ENCODE measurements at regions not wholly inside any gene's neighbourhood (a gene's known extent, or its start where the extent isn't known, plus 50 kb on each side); places are given as distances from the start of the nearest gene placed in this dataset.

DNA sequence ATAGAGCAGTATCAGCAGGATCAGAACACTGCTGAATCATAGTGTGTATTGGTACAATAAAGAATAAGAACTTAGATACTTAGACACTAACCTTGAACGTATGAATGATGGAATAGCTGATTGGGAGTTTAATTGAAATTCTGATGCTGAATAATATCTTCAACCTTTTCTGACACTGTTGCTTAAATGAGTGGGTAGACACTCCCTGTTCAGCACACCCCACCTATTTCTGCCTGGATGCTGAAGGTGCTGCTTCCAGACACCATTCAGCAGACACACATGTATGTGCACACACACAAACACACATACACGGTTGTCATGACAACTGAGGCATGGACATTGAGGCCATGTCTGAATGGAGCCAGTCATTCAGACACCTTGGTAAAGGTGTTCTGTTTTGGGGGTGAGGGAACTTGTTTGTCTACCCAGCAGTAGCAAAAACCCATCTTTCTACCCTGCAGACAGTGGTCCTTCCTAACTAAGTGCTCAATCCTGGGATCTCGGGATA, 54.3 kb downstream of the TMEM215 start:
- DNase-seq (ENCODE audit: low spot score): no peak
- ATAC-seq: no peak
- intact Hi-C loops (cut with DNase I): no loop called here

DNA sequence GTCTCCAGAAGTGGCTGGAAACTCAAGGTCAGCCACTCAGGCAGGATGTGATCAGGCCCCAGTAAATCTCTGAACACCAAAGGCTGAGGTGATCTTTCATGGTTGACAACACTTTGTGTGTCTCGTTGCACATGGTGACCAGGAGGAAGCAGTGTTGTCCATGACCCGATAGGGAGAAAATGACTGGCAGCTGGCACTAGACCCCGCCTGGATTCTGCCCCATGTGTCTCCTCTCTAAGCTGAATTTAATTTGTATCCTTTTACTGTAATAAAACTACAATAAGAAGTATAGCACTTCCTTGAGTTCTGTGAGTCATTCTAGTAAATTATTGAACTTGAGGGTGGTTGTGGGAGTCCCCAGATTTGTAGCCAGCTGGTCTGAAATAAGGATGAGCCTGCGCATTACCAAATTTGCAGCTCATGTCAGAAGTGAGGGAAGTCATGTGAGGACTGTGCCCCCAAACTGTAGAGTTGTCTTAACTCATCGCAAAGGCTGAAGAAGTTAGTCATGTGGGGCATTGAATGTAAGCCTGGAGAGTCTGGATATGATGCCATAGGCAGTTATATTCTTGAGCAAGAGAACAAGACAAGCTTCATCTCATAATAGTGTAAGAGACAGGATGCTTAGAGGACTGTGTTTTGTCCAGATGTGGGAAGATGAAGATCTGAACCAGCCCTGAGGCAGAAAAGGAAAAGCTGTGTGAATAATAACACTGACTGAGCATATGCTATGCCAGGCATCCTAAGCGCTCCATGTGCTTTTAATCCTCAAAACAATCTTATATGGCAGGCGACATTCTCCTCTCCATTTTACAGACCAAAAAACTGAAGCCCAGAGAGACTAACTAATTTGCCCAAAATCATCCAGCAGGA, 55.9 kb downstream of the TMEM215 start:
- ATAC-seq (no peak), DNase-seq (ENCODE audit: low spot score) (no peak)
- intact Hi-C loops (cut with DNase I): no loop called here

DNA sequence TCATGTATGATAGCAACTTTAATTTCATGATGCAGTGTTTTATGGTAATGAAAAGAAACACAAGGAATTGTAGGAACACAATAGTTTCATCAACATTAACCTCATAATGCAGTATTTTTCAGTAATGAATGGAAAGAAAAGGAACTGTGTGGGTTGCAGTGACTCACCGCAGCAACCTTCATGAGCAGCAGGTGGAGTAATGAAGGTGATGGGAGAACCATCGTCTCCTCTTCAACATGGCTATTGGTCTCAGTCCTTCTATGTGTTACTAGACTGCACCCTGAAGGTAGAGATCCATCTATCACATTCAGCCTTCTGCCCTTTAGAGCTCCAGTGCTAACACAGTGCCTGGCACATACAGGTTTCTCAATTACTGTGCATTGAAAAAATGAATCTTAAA, 58.0 kb downstream of the TMEM215 start:
- no peak for ATAC-seq
- DNase-seq (ENCODE audit: low spot score): no peak
- intact Hi-C loops (cut with DNase I): no loop called here

DNA sequence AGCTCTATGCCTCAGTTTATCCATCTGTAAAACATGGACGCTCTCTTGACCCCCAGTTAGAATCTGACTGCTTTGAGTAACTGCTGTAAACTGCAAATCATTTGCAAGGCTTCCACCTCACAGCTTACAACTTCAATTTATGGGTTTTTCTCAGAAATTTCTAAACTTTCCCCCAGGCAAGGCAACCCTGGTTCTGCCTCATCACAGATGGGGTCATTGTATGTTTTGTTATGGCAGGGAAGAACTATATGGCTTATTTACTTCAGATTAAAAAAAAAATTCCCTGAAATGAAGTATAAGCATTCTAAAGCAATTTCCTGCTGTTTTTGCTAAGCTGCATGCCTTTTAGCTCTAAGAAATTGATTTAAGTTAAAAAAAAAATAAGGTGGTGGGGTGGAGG, 60.0 kb downstream of the TMEM215 start:
- no peak for ATAC-seq
- intact Hi-C loops (cut with DNase I): no loop called here

DNA sequence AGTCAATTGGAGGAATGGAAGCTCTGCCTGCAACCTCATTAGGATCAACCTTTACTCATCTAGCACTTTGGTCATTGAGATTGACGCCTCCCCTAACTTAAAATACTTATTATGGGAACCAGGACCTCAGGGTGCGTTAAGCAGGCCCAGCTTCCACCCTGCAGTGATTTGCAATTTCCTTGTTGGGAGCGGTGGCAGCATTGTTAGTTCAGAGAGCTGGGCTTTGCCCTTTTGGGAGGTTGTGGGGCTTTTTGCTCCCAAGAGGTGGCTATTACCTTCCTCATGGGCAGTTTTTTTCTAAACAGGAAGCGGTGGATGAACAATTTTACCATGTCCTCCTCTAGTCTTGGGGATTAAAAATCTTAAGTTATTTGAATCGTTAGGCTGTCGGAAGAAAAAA, 60.9 kb downstream of the TMEM215 start:
- DNase-seq (ENCODE audit: low spot score) (no peak), ATAC-seq (no peak)
- intact Hi-C loops (cut with DNase I): no loop called here

More for the DNA sequence above, 60.0 kb downstream of the TMEM215 start:
- DNase-seq (ENCODE audit: low spot score): no peak

DNA sequence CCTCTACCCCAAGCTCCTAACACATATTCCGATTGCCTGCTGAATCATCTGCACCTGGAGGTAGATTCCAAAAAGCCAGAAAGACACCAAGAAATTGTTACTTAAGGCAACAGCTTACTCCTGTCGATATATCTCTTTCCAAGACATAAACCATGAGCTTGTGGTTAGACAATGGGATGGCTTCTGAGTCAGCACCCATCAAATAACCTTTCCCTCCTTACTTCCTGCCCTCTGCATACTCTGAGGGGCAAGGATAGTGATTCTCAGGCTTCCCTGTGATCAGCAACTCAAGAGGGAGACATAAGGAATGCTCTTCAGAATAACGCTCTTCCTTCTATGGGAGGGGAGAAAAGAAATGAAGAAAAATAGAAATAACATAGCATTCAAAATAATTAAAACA, 70.9 kb downstream of the TMEM215 start:
- intact Hi-C loops (cut with DNase I): no loop called here
- DNase-seq (ENCODE audit: low spot score): no peak
- ATAC-seq: no peak

DNA sequence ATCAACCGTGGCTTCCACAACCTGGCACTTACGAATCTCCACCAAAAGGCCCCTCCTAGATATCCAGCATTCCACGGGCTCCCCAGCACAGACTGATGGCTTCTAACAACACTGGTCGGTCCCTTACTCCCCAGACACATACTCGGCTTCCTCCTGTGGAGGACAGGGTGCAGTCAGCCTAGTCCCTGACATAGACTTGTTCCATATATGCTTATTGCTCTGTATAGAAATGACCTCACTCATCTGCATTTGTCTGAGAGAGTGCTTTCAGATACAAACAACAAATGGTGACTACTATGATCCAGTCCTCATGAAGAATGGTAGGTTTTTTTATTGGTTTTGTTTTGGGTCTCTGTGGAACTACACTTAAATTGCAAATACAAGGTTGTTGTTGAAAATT, 72.4 kb downstream of the TMEM215 start:
- DNase-seq (ENCODE audit: low spot score) (no peak), ATAC-seq (no peak)
- intact Hi-C loops (cut with DNase I): no loop called here

DNA sequence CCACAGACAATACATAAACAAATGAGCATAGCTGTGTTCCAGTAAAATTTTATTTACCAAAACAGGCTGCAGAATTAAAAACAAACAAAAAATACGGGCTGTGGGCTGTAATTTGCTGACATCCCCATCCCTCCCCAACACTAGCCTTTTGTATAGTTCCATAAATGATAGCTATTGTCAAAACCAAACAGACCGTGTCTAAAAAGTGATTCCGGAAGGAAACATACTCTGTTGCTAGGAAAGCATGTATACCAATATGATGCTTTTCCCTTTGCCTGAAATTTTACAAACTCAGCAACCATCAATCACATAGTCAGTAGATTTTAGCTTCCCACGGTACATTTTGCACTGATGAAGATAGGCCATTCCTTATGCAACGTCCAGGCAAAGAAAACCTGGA, 80.0 kb downstream of the TMEM215 start:
- intact Hi-C loops (cut with DNase I): no loop called here
- no peak for ATAC-seq
- DNase-seq (ENCODE audit: low spot score): no peak

DNA sequence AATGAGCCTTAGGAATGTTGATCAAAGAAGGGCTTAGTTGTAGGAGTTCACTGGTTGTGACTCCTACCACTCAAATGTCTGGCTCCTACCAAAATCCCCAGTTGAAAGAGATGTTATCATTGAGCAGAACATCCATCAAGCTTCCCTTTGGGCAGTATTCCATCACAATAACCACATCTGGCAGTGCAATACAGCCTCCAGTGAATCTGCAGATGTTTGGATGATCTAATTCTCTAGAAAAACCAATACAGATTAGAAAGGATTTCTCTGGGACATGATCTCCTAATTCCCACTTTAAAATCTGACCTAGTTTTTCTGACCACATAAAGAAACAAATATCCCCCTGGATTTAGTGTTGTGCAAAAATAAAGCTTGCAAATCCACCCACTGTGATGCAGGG, 81.6 kb downstream of the TMEM215 start:
- DNase-seq (ENCODE audit: low spot score) (no peak), ATAC-seq (no peak)
- intact Hi-C loops (cut with DNase I): no loop called here

DNA sequence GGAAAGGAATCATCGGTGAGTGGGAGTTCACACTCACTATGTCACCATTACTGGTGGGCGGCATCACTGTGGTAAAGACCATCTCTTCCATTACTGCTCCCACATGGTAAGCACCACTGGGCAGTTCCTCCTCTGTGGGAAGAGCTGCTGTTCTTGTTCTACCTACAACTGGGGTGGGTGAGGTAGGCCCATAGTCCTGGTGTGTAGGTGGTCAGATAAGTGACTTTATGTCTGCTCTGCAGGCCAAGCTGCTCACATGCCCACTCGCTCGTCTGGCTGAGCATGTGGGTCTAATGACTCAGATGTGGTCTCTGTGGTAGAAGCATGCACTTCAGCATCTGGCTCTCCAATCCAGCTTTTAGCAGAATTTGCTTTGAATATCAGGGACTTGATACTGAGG, 82.9 kb downstream of the TMEM215 start:
- intact Hi-C loops (cut with DNase I): no loop called here
- DNase-seq (ENCODE audit: low spot score): no peak
- no peak for ATAC-seq

DNA sequence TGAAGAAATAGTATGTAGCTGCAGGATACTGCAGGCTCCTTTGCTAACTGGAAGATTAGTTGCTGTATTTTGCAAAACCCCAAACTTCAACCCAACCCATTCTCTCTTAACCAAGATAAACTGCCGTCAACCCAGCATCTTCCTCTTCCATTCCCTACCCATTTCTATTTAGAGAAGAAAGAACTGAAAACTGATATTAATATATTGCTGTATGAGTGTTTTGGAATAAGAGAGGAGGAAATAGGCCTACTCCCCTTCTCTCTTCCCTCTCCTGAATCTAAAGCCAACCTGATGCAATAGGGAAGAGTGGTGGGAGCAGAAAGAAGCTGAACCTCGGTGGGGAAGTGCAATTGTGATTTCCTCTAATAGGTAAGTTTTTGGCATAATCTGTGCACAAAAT, 83.7 kb downstream of the TMEM215 start:
- intact Hi-C loops (cut with DNase I): no loop called here
- ATAC-seq: no peak
- DNase-seq (ENCODE audit: low spot score): no peak

DNA sequence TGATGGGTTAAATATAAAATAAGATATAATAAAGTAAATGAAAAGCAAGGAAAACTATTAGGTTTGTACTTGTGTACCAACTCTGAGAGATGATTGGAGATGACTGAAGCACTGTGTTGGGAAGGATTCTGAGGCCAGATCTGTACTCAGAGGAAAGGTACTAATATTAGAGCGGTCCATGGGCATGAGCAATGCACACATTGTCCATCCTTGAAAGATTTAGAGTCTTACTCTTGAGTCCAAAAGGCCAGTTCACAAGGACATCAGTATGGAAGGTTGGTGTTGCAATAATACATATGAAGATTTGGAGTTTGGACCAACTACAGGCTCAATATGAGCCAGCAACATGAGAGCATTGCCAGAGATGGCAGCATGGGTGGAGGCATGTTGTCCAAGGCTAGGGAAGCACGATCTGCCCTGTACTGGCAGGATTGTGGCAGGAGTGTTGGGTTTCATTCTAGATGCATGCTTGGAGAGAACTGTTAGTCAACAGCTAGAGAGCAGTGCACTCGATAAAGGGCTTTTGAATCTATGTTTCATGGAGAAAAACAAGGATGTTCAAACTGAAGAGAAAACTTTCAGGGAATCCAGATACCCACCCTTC, 84.4 kb downstream of the TMEM215 start:
- DNase-seq (ENCODE audit: low spot score) (no peak), ATAC-seq (no peak)
- intact Hi-C loops (cut with DNase I): no loop called here

DNA sequence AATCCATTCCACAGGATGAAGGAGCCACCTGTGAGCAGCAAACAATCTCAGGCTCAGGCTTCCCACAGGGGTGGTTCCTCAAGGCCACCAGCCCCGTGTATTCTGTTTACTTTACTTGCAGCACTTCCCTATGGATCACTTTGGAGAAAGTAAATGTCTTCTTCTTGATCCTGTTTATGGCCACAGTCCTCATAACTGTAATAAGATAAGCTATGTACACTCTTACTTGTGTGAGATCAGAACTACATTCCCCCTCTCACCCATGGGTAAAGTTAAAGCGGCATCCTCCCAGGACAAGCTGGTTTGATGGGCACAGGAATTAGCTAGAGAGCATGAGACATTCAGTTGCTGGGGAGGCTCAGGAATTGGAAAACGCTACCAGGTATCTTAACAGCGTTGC, 86.1 kb downstream of the TMEM215 start:
- intact Hi-C loops (cut with DNase I): no loop called here
- no peak for DNase-seq (ENCODE audit: low spot score)
- no peak for ATAC-seq

DNA sequence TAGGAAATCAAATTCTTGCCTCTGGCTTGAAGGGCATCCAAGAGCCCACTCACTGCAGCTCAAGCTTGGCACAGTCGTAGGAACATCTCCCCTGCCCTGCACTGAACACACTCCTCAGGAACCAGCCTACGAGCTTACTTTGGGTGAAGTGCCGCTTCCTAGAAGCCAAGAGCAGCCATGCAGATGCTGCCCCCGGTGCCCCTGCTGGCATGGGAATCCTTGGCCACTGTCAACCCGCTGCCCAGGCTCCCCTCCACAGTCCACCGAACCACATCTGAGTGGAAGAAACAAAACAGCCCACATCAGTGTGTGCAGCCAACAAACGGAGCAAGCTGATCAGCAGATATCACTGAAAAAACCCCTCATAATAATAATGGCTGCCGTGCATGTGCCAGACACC, 89.8 kb downstream of the TMEM215 start:
- no peak for ATAC-seq
- intact Hi-C loops (cut with DNase I): no loop called here
- no peak for DNase-seq (ENCODE audit: low spot score)

DNA sequence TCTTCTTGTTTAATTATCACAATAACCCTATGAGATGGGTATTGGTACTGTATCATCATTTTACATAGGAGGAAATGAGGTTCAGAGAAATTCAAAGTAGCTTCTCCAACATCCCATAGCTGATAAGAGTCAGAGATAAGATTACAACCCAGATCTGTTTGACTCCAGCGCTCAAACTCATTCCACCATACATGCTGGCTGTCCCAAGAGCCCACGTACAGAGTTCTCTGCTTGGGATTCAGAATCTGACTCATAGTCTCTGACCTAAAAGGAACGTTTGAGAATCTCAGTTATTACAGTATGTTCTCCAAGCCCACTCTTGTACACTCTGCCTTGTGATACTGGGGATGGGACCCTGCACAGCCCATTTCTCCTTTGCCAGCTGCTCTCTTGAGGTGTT, 90.2 kb downstream of the TMEM215 start:
- intact Hi-C loops (cut with DNase I): no loop called here
- no peak for ATAC-seq
- no peak for DNase-seq (ENCODE audit: low spot score)

DNA sequence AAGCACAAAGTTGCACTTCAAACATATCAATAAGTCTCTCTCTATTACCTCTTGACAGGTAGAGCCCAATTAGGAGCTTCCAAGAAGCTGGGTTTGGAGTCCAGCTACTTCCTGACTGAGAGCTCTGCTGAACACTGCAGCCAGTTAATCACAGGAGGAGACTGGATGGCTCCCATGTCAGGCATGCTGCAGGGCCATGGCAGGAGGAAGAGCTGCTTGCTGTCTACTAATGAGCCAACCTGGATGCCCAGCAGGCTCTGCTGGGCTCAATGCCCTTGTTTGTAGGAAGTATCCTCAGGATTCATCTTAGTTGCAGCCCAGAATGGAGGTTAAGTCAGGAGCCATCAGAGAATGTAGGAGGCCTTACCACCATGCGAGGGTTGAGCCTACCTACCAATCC, 91.9 kb downstream of the TMEM215 start:
- intact Hi-C loops (cut with DNase I): no loop called here
- DNase-seq (ENCODE audit: low spot score) (no peak), ATAC-seq (no peak)

DNA sequence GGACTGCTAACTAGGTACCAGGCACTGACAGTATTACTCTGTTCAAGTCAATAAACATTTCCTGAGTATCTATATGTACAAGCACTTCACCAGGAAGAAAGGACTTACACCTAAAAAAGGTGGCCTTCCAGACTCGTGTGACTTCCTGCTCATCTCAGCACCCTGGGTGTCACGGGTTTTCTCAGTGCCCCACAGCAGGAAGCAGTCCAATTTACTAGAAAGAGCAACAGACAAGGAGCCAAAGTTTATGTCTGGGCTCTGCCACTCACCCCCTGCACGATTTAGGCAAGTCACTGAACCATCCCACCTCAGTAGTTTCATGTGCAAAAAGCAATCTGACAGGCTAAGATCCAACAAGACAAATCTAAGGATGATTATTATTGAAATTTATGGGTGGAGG, 92.4 kb downstream of the TMEM215 start:
- no peak for ATAC-seq
- no peak for DNase-seq (ENCODE audit: low spot score)
- intact Hi-C loops (cut with DNase I): no loop called here

DNA sequence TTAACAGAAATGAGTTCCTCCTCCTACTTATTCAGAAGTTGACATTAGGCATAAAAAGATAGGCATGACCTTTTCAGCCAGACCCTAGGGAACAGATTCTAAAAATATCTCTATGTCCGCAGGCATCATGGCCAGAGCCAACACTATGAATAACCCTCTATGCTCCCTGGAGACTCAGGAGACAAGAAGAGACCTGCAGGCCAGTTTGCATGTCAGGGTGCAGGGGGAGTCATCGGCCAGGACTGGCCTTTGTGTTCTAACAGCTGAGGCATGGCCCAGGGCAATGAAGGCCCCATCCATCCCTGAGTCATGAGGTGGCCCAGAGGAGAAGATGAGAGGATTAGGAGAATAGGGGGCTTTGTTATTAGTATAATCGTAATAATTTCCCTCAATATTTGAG, 93.8 kb downstream of the TMEM215 start:
- no peak for ATAC-seq

DNA sequence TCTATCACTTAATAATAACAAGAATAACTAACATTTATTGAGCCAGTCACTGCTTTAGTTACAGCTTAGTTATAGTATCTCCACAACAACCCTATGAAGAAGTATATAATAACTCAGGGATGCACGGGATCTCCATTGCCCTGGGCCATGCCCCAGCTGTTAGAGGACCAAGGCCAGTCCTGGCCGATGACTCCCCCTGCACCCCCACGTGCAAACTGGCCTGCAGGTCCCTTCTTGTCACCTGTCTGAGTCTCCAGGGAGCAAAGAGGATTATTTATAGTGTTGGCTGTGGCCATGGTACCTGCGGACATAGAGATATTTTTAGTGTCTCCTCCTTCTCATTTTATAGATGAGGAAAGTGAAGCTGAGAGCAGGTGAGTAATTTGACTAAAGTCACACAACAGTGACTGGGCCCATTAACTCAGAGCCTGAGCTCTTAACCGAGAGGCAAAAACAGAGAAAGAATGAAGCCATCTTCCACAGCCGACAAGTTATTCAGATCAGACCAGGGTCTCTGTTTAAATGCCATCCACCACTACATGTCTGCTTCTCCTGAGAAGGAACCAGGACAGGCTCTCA, 94.4 kb downstream of the TMEM215 start:
- intact Hi-C loops (cut with DNase I): no loop called here
- ATAC-seq: no peak

More for the DNA sequence above, 93.8 kb downstream of the TMEM215 start:
- intact Hi-C loops (cut with DNase I): no loop called here
- DNase-seq (ENCODE audit: low spot score): no peak

DNA sequence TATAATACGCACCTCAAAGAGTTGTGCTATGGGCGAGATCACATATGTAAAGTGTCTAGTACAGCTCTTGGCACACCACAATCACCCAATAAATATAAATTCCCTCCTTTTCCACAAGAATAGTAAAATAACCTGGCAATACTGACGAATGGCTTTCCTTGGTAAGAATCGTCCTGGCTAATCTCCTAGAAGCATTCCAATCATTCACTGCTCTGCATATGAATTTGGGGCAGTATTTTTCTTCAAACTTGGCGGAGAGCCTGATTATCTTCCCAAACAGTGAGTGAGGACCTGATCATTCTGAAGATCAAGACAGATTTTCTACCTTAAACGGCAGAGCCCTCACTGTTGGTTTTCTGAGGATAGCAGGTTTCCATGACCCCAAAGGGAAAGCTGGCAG, 96.0 kb downstream of the TMEM215 start:
- DNase-seq (ENCODE audit: low spot score) (no peak), ATAC-seq (no peak)
- intact Hi-C loops (cut with DNase I): no loop called here

More for the DNA sequence above, 94.4 kb downstream of the TMEM215 start:
- DNase-seq (ENCODE audit: low spot score): no peak

Data from sciatic nerve (tissue), 2 donors.